WTC11 (cell line): ENCODE measurements at regions not wholly inside any gene's neighbourhood (a gene's known extent, or its start where the extent isn't known, plus 50 kb on each side); places are given as distances from the start of the nearest gene placed in this dataset.

Source experiments
- ATAC-seq: fragments of 200-7000 bp; cut with Tn5 transposase; 2 replicates; pipeline ENCODE4 v1.10.0; 2021; ENCODE audit warnings: mild to moderate bottlenecking, moderate library complexity
- CTCF ChIA-PET: fragments of 300-600 bp; sonication (Branson Sonifier 250); formaldehyde crosslinking; loops from one replicate; lab custom pipeline; 2021; ENCODE audit warnings: antibody characterized with exemption; lab: Charles Lee
- POLR2A ChIA-PET: fragments of 350-600 bp; sonication (Branson Sonifier 250); formaldehyde crosslinking; loops from one replicate; lab custom pipeline; 2021; ENCODE audit warnings: antibody characterized with exemption; lab: Charles Lee
- DNase-seq: peaks from one replicate; pipeline ENCODE4 v3.0.0; 2021; ENCODE audit warnings: low spot score
- H3K27ac Mint-ChIP-seq: 2 replicates; pipeline ENCODE4 v1.8.0; 2021; ENCODE audit warnings: mixed read lengths
- H3K27me3 Mint-ChIP-seq: 2 replicates; pipeline ENCODE4 v1.8.0; 2021; ENCODE audit warnings: low read depth, mild to moderate bottlenecking, moderate library complexity, mixed read lengths
- H3K36me3 Mint-ChIP-seq: 2 replicates; pipeline ENCODE4 v1.8.0; 2021; ENCODE audit warnings: mixed read lengths
- H3K4me1 Mint-ChIP-seq: 2 replicates; pipeline ENCODE4 v1.8.0; 2022; ENCODE audit warnings: mixed read lengths
- H3K4me3 Mint-ChIP-seq: 2 replicates; pipeline ENCODE4 v1.8.0; 2021; ENCODE audit warnings: mild to moderate bottlenecking, moderate library complexity, mixed read lengths
- H3K9me3 Mint-ChIP-seq: 2 replicates; pipeline ENCODE4 v1.8.0; 2021; ENCODE audit warnings: mixed read lengths
- AFF4 ChIP-seq: sonication (generic); formaldehyde crosslinking; IDR thresholded peaks from 2 replicates; pipeline ENCODE4 v1.8.1; 2023; ENCODE audit warnings: mild to moderate bottlenecking, missing genetic modification reagents, borderline replicate concordance
- ATF3 ChIP-seq: sonication (generic); formaldehyde crosslinking; conservative IDR thresholded peaks from 2 replicates; pipeline ENCODE4 v1.8.1; 2022; ENCODE audit warnings: mild to moderate bottlenecking, missing genetic modification reagents
- ATF6 ChIP-seq: sonication (generic); formaldehyde crosslinking; IDR thresholded peaks from 2 replicates; pipeline ENCODE4 v1.8.1; 2023; ENCODE audit warnings: mild to moderate bottlenecking, missing genetic modification reagents
- EMX1 ChIP-seq: fragments of 250-450 bp; sonication (Bioruptor Pico); IDR thresholded peaks from 2 replicates; pipeline ENCODE4 v1.8.0; 2021; ENCODE audit warnings: mild to moderate bottlenecking
- ERG ChIP-seq: fragments of 250-450 bp; sonication (Bioruptor Pico); IDR thresholded peaks from 2 replicates; pipeline ENCODE4 v1.8.0; 2021; ENCODE audit warnings: mild to moderate bottlenecking
- HMGXB4 ChIP-seq: sonication (generic); formaldehyde crosslinking; IDR thresholded peaks from 2 replicates; pipeline ENCODE4 v1.8.1; 2023; ENCODE audit warnings: mild to moderate bottlenecking, moderate library complexity, missing genetic modification reagents
- MAX ChIP-seq: sonication (generic); formaldehyde crosslinking; IDR thresholded peaks from 2 replicates; pipeline ENCODE4 v1.8.0; 2022; ENCODE audit warnings: mild to moderate bottlenecking, missing genetic modification reagents
- NFYB ChIP-seq: sonication (generic); formaldehyde crosslinking; conservative IDR thresholded peaks from 2 replicates; pipeline ENCODE4 v1.8.0; 2022; ENCODE audit warnings: low read depth, missing genetic modification reagents
- NR2C2 ChIP-seq: sonication (generic); formaldehyde crosslinking; IDR thresholded peaks from 2 replicates; pipeline ENCODE4 v1.8.0; 2022; ENCODE audit warnings: mild to moderate bottlenecking, missing genetic modification reagents
- NR3C1 ChIP-seq: sonication (generic); formaldehyde crosslinking; conservative IDR thresholded peaks from 2 replicates; pipeline ENCODE4 v1.8.1; 2023; ENCODE audit warnings: low read depth, mild to moderate bottlenecking, missing genetic modification reagents
- PREB ChIP-seq: sonication (generic); formaldehyde crosslinking; IDR thresholded peaks from 2 replicates; pipeline ENCODE4 v1.8.1; 2022; ENCODE audit warnings: mild to moderate bottlenecking, missing genetic modification reagents, moderate library complexity, borderline replicate concordance
- PRRX2 ChIP-seq: fragments of 250-450 bp; sonication (Bioruptor Pico); IDR thresholded peaks from 2 replicates; pipeline ENCODE4 v1.8.0; 2021; ENCODE audit warnings: mild to moderate bottlenecking
- SMAD3 ChIP-seq: sonication (generic); formaldehyde crosslinking; IDR thresholded peaks from 2 replicates; pipeline ENCODE4 v1.8.0; 2022; ENCODE audit warnings: missing genetic modification reagents, mild to moderate bottlenecking, borderline replicate concordance
- TEAD4 ChIP-seq: sonication (generic); formaldehyde crosslinking; IDR thresholded peaks from 2 replicates; pipeline ENCODE4 v1.8.0; 2022; ENCODE audit warnings: mild to moderate bottlenecking, missing genetic modification reagents
- ZMAT4 ChIP-seq: fragments of 250-450 bp; sonication (Bioruptor Pico); IDR thresholded peaks from 2 replicates; pipeline ENCODE4 v1.9.0; 2021; ENCODE audit warnings: mild to moderate bottlenecking
- ZNF416 ChIP-seq: fragments of 250-450 bp; sonication (Bioruptor Pico); IDR thresholded peaks from 2 replicates; pipeline ENCODE4 v1.9.0; 2021; ENCODE audit warnings: mild to moderate bottlenecking, inconsistent platforms
- ZNF423 ChIP-seq: fragments of 250-450 bp; sonication (Bioruptor Pico); IDR thresholded peaks from 2 replicates; pipeline ENCODE4 v2.1.2; 2022; ENCODE audit warnings: mild to moderate bottlenecking, moderate library complexity

- TF ChIP-seq AFF4 (CRISPR knock-in tag) (no peak), ATF6 (CRISPR knock-in tag) (no peak), TEAD4 (no peak), ZNF416 (CRISPR knock-in tag) (no peak), MAX (CRISPR knock-in tag) (no peak), ATF3 (CRISPR knock-in tag) (no peak), PRRX2 (no peak), ZMAT4 (no peak), ERG (CRISPR knock-in tag) (no peak), SMAD3 (no peak), ZNF423 (CRISPR knock-in tag) (no peak), NFYB (CRISPR knock-in tag) (no peak), PREB (CRISPR knock-in tag) (no peak), NR3C1 (no peak), NR2C2 (CRISPR knock-in tag) (no peak), EMX1 (CRISPR knock-in tag) (no peak), HMGXB4 (CRISPR knock-in tag) (no peak)
- ChIA-PET CTCF (interaction anchor here (0.6 to 1.2 kb wide), 2 partner anchors 236 to 1536 kb away, joined by 4 to 5 read pairs; no protein-coding TSS in a partner anchor), POLR2A (no interaction called here)
- DNase-seq (no peak), ATAC-seq (peak; percentile 67)
- H3K4me1 Mint-ChIP-seq: peaks cover 27% of the 10 kb centered on the region
- H3K27ac Mint-ChIP-seq: no peak overlapping the region; the same call in 1 of the 2 replicates
- H3K4me3 Mint-ChIP-seq: no peak overlapping the region
- H3K9me3 Mint-ChIP-seq: peaks cover 44% of the 10 kb centered on the region
- peaks cover 8% of the 10 kb centered on the region; the same call in 1 of the 2 replicates for H3K27me3 Mint-ChIP-seq
- H3K36me3 Mint-ChIP-seq: peaks cover 22% of the 10 kb centered on the region
Measured at GRCh38 chr5:126263591-126264184, 159.5 kb upstream of the GRAMD2B start.
